Fibroblast of the conjunctiva (primary cell): ENCODE measurements at regions not wholly inside any gene's neighbourhood (a gene's known extent, or its start where the extent isn't known, plus 50 kb on each side); places are given as distances from the start of the nearest gene placed in this dataset.
"Not testable (repeated sequence)": the region's sequence is repeated elsewhere in the genome, so short reads cannot be mapped to it uniquely, and the experiment has no call there.

Experiments used
- DNase-seq: peaks from one replicate; pipeline ENCODE4 v3.0.0-alpha.2; 2010; ENCODE audit warnings: low read depth

DNA sequence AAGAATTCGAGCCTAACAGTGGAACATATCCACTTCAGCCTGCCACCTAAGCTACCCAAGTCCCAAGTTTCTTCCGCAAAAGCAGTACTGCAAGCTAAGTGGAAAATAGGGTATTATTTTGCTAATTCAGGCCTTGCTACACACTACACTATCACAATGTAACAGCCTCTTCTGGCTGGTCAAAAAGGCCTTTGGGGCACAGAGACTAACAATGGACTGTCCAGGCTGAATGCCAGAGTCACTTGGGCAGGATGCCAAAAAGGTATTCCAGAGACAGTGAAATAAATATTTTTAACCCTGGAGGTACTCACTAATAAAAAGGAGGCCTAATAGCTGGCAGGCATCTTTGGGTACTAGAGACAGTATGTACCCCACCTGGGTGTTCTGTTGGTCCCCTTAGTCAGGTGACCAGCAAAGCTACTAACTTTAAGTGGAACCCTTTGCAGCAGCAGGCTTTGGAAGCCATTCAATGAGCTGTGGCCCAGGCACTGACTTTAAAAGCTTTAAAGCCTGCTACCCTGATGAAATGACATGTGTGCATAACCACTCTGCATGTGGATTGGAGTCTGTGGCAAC, 692.1 kb downstream of the HTR1B start:
- no peak for DNase-seq

GRCh38 chr6:76770281-76770680, 693.0 kb downstream of the HTR1B start:
- DNase-seq, result no peak

DNA sequence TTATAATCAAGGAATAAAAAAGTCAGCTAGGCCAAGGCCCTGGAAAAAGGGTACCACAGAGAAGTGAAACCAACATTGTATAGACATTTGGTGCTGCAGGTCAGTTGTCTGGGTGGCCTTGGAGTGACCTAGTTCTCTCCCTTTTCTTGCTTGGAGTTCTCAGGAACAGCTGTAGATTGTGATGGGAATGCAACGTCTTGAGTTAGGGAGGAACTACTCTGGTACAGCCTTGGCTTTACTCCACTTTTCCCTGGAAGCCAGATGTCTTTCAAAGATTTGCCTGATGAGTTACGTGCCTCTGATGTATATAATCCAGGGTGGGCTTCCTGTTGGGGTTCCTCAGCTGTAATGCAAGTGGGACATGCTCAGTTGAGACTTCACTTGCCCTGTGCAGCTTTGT, 694.7 kb downstream of the HTR1B start:
- DNase-seq, result no peak

- no peak for DNase-seq
Measured at GRCh38 chr6:76764057-76764456, 691.6 kb upstream of the IMPG1 start.

GRCh38 chr6:76752841-76753240, 680.4 kb upstream of the IMPG1 start:
- DNase-seq, result no peak

DNA sequence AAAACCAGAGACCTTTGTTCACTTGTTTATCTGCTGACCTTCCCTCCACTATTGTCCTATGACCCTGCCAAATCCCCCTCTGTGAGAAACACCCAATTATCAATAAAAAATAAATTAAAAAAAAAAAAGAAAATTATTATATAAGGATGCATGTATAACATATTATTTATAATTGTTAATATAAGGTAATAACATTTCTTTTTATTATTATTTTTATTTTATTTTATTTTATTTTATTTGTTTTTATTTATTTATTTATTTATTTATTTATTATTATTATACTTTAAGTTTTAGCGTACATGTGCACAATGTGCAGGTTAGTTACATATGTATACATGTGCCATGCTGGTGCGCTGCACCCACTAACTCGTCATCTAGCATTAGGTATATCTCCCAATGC, 672.9 kb upstream of the IMPG1 start:
- DNase-seq, result not testable (repeated sequence)

- DNase-seq, result not testable (repeated sequence)
Measured at GRCh38 chr6:76744151-76744720, 671.8 kb upstream of the IMPG1 start.

DNA sequence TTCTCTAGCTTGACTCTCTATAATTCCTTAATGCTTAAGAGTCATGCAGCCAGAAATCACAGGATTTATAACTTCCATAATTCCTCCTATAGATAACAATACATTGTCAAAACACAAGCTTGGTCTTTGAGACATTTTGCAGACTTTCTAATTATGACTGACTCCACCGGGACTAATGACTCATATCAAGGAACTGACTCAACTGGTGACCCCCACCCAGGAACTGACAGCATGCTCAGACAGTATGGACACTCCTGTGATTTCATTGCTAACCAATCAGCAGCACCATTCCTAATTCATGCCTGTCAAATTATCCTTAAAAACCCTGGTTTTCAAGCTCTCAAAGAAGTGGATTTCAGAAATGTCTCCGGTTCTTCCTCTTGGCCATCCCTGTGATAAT, 670.5 kb upstream of the IMPG1 start:
- no peak for DNase-seq

- DNase-seq, result no peak
Measured at GRCh38 chr6:76719449-76719848, 647.0 kb upstream of the IMPG1 start.

DNA sequence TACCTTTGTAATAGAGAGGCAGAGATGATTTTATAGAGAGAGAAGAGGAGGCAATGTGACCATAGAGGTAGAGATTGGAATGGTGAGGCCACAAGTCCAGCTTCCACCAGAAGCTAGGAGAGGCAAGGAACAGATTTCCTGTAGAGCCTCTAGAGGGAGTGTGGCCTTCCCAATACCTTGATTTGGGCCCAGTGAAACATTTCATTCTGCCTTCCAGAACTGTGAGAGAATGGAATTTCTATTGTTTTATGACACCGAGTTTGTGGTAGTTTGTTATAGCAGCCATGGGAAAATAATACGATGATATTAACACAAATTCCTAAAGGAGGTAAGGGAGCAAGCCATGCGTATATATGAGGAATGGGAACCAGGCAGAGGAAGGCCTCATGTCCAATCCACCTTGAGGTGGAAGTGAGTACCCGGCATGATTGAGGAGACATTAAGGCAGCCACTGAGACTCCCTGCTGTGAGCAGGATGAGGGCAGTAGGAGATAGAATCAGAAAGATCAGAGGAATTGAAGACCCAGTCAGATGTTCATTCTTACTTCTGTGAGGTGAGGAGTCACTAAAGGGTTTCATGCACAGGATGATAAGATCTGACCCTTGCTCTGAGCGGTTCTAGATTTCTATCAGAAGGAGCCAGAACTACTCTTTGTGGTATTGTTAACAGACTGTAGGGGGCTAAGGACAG, 636.3 kb upstream of the IMPG1 start:
- no peak for DNase-seq

- DNase-seq, result no peak
Measured at GRCh38 chr6:76707630-76708029, 635.2 kb upstream of the IMPG1 start.

DNA sequence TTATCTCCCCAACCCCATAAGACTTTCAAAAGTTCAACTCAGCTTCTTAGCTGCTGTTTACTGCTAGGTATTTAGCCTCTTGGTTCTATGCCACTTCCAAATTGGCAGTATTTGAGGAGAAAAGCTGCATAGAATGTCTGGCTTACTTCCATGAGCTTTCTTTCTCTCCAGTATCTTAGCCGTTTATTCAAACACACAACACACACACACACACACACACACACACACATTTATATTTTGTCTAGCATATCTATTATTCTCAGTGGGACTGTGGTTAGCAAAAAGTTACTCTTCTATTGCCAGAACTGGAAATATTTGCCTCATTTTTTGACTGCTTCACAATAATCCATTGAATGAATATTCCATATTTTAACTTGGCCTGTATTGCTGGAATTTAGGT, 634.2 kb upstream of the IMPG1 start:
- DNase-seq, result no peak

GRCh38 chr6:76706086-76706485, 633.6 kb upstream of the IMPG1 start:
- no peak for DNase-seq

GRCh38 chr6:76703786-76704185, 631.3 kb upstream of the IMPG1 start:
- no peak for DNase-seq

DNA sequence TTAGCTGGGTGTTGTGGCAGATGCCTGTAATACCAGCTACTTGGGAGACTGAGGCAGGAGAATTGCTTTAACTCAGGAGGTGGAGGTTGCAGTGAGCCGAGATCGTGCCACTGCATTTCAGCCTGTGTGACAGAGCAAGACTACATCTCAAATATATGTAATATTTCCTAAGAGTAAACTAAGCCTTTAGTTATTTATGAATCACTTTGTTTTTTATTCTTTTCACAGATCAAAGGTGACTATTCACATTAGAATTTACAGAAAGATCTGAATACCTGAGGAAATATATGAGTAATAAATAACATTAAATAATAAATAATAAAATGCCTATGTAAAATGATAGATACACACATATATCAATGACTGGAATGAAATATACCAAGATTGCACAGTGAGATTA, 630.8 kb upstream of the IMPG1 start:
- DNase-seq, result no peak

DNA sequence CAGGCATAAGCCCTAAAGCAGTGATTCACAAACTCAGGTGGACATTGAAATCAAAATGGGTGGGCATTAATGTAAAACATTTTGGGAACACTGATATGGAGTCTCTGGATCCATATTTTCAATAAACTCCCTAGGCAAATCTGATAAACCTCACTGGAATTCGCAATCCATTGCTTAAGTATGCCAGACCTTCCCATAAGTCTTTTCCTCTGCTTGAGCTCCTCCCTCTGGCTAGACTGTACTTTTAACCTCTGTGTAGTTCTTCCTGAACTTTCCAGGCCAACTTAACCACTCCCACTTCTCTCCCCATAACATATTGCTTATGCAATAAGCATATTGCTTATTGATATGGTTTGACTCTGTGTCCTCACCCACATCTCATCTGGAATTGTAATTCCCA, 629.7 kb upstream of the IMPG1 start:
- DNase-seq, result no peak

GRCh38 chr6:76701610-76702009, 629.1 kb upstream of the IMPG1 start:
- no peak for DNase-seq

GRCh38 chr6:76697585-76697984, 625.1 kb upstream of the IMPG1 start:
- peak; percentile 26 for DNase-seq

- DNase-seq, result no peak
Measured at GRCh38 chr6:76694795-76695194, 622.3 kb upstream of the IMPG1 start.

DNA sequence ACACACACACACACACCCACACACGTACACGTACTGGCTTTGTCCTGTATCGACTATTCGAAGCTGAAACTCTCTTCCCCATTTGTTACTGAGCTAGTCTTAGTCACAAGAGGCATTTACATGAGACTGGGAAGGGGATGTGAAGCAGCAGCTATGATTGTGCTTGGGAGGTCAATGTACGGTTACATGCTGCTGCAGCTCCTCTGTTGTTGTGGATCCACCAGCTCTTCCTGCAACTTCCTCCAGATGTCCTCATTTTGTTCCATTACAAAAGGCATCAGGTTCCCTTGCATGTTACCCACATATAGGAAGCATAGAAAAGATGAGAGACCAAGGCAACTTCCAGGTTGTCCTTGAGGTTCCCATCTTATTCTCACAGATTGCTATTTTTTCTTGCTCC, 612.4 kb upstream of the IMPG1 start:
- no peak for DNase-seq

DNA sequence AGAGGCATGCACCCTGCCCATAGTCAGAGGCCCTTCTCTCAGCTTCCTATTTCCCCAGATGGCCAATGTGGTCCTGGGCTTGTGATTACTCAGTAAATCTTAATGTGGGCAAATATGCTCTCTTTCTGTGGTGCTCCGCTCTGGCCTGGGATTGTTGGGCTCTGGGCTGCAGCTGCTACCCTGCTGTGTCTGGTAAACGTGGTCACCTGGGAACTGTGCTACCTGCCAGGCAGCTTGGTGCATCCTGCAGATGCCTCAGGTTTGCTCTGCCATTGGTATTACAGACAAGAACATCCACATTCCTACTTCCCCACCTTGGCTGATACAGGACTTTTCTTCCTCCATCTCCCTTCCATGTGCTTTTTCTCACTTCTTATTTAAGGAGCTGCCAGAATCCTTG, 611.5 kb upstream of the IMPG1 start:
- DNase-seq, result no peak

DNA sequence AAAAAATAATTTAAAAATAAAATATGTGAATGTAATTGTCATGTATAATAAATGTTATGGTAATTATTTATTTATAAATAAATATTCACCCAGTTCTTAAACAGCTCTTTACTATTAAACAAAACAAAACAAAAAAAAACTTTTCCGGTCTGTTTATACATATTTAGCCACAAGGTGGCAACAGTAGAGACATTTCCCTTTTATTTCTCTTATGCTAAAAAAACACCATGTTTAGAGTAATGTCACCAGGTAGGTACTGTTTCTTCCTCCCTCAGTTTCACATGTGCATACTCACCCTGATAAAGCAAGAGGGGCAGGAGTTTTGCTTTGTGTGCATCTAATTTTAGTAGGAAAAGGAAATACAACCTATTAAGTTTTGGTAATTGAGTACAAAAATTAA, 610.4 kb upstream of the IMPG1 start:
- DNase-seq, result no peak

GRCh38 chr6:76681781-76682180, 609.3 kb upstream of the IMPG1 start:
- no peak for DNase-seq

DNA sequence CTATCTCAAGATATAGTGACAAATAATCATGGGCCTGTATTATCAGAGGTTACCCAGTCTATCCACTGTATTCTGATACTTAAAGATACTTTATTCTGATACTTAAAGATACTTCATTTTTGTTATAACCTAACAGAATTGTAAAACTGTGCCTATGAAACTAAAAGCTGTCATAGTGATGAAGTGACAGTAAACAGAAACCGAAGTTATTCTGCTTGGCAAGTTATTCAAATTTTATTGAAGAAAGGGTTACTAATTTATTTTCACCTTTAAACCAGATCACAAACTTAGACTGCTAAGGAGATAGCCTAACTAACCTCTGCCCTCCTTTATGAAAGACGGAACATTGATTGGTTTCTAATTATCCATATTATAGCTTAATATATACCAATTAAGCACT, 604.6 kb upstream of the IMPG1 start:
- no peak for DNase-seq
